ENCODE measurements at regions not wholly inside any gene's neighbourhood (a gene's known extent, or its start where the extent isn't known, plus 50 kb on each side); places are given as distances from the start of the nearest gene placed in this dataset.

DNA sequence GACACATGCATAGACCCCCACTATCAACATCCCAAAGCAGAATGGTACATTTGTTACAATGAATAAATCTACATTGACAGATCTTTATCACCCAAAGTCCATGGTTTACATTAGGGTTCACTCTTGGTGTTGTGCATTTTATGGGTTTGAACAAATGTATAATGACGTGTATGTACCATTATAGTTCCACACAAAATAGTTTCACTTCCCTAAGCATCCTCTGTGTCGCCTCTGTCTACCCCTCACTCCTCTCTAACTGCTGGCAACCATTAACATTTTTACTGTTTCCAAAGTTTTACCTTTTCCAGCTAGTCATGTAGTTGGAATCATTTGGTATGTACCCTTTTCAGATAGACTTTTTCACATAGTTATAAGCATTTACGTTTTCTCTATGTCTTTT lies 69.5 kb upstream of the LMO3 start:
- TF ChIP-seq, protein P1, sequence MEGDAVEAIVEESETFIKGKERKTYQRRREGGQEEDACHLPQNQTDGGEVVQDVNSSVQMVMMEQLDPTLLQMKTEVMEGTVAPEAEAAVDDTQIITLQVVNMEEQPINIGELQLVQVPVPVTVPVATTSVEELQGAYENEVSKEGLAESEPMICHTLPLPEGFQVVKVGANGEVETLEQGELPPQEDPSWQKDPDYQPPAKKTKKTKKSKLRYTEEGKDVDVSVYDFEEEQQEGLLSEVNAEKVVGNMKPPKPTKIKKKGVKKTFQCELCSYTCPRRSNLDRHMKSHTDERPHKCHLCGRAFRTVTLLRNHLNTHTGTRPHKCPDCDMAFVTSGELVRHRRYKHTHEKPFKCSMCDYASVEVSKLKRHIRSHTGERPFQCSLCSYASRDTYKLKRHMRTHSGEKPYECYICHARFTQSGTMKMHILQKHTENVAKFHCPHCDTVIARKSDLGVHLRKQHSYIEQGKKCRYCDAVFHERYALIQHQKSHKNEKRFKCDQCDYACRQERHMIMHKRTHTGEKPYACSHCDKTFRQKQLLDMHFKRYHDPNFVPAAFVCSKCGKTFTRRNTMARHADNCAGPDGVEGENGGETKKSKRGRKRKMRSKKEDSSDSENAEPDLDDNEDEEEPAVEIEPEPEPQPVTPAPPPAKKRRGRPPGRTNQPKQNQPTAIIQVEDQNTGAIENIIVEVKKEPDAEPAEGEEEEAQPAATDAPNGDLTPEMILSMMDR (IDR thresholded peaks at IDR 0.05; ENCODE audit: poor library complexity, severe bottlenecking) = no peak
- no peak for TF ChIP-seq MXI1 (conservative IDR thresholded peaks at IDR 0.05; ENCODE audit: poor library complexity, severe bottlenecking)
- TF ChIP-seq EZH2 (IDR thresholded peaks at IDR 0.05; ENCODE audit: borderline replicate concordance, insufficient read depth, low read length, poor library complexity, severe bottlenecking) = no peak
- no peak for TF ChIP-seq POLR2AphosphoS5 (IDR thresholded peaks at IDR 0.05)

Measured in neural cell (in vitro differentiated cells).